ENCODE measurements at regions not wholly inside any gene's neighbourhood (a gene's known extent, or its start where the extent isn't known, plus 50 kb on each side); places are given as distances from the start of the nearest gene placed in this dataset.
"Not testable (repeated sequence)": the region's sequence is repeated elsewhere in the genome, so short reads cannot be mapped to it uniquely, and the experiment has no call there.

GRCh38 chr3:194028434-194029004 lies 107.4 kb upstream of the HES1 start:
- no peak for DNase-seq (ENCODE audit: extremely low spot score)
- no peak overlapping the region for H3K4me3 ChIP-seq (ENCODE audit: low read depth, low read length)
- H3K27ac ChIP-seq (ENCODE audit: low read depth): no peak overlapping the region
- 91% methylated on average over 2 of the region's 2 CpGs for WGBS
- H3K4me1 ChIP-seq (ENCODE audit: insufficient read depth): no peaks in the 10 kb centered on the region
- H3K36me3 ChIP-seq (ENCODE audit: insufficient read depth): no peaks in the 10 kb centered on the region

- no peak for DNase-seq (ENCODE audit: extremely low spot score)
- no peak overlapping the region for H3K4me3 ChIP-seq (ENCODE audit: low read depth, low read length)
- no peaks in the 10 kb centered on the region for H3K4me1 ChIP-seq (ENCODE audit: insufficient read depth)
- no peak overlapping the region for H3K27ac ChIP-seq (ENCODE audit: low read depth)
- no peaks in the 10 kb centered on the region for H3K36me3 ChIP-seq (ENCODE audit: insufficient read depth)
Measured at GRCh38 chr3:194029846-194030245, 106.1 kb upstream of the HES1 start.

GRCh38 chr3:194030372-194030771 lies 105.6 kb upstream of the HES1 start:
- no peak overlapping the region for H3K27ac ChIP-seq (ENCODE audit: low read depth)
- DNase-seq (ENCODE audit: extremely low spot score): no peak
- H3K4me3 ChIP-seq (ENCODE audit: low read depth, low read length): no peak overlapping the region
- 88% methylated on average over 4 of the region's 4 CpGs for WGBS
- H3K4me1 ChIP-seq (ENCODE audit: insufficient read depth): no peaks in the 10 kb centered on the region
- H3K36me3 ChIP-seq (ENCODE audit: insufficient read depth): no peaks in the 10 kb centered on the region

GRCh38 chr3:194031349-194031748 lies 104.6 kb upstream of the HES1 start:
- WGBS: 94% methylated on average over 9 of the region's 9 CpGs
- Histone ChIP-seq H3K4me1 (ENCODE audit: insufficient read depth) (no peaks in the 10 kb centered on the region), H3K36me3 (ENCODE audit: insufficient read depth) (no peaks in the 10 kb centered on the region), H3K27ac (ENCODE audit: low read depth) (no peak overlapping the region), H3K4me3 (ENCODE audit: low read depth, low read length) (no peak overlapping the region)
- DNase-seq (ENCODE audit: extremely low spot score): no peak

- 88% methylated on average over 12 of the region's 12 CpGs for WGBS
- no peaks in the 10 kb centered on the region for H3K4me1 ChIP-seq (ENCODE audit: insufficient read depth)
- H3K36me3 ChIP-seq (ENCODE audit: insufficient read depth): no peaks in the 10 kb centered on the region
- DNase-seq (ENCODE audit: extremely low spot score): no peak
- no peak overlapping the region for H3K4me3 ChIP-seq (ENCODE audit: low read depth, low read length)
- no peak overlapping the region for H3K27ac ChIP-seq (ENCODE audit: low read depth)
Measured at GRCh38 chr3:194031867-194032635, 103.9 kb upstream of the HES1 start.

- Histone ChIP-seq H3K4me3 (ENCODE audit: low read depth, low read length) (no peak overlapping the region), H3K36me3 (ENCODE audit: insufficient read depth) (no peaks in the 10 kb centered on the region), H3K27ac (ENCODE audit: low read depth) (no peak overlapping the region), H3K4me1 (ENCODE audit: insufficient read depth) (no peaks in the 10 kb centered on the region)
- 54% methylated on average over 9 of the region's 9 CpGs for WGBS
- DNase-seq (ENCODE audit: extremely low spot score): no peak
Measured at GRCh38 chr3:194032828-194033435, 103.0 kb upstream of the HES1 start.

- Histone ChIP-seq H3K27ac (ENCODE audit: low read depth) (no peak overlapping the region), H3K4me3 (ENCODE audit: low read depth, low read length) (no peak overlapping the region), H3K36me3 (ENCODE audit: insufficient read depth) (no peaks in the 10 kb centered on the region), H3K4me1 (ENCODE audit: insufficient read depth) (no peaks in the 10 kb centered on the region)
- no peak for DNase-seq (ENCODE audit: extremely low spot score)
- WGBS: 93% methylated on average over 24 of the region's 24 CpGs
Measured at GRCh38 chr3:194034346-194035336, 101.3 kb upstream of the HES1 start.

GRCh38 chr3:194035406-194036138 lies 100.4 kb upstream of the HES1 start:
- Histone ChIP-seq H3K4me1 (ENCODE audit: insufficient read depth) (no peaks in the 10 kb centered on the region), H3K4me3 (ENCODE audit: low read depth, low read length) (no peak overlapping the region), H3K27ac (ENCODE audit: low read depth) (no peak overlapping the region), H3K36me3 (ENCODE audit: insufficient read depth) (no peaks in the 10 kb centered on the region)
- 75% methylated on average over 5 of the region's 5 CpGs for WGBS
- no peak for DNase-seq (ENCODE audit: extremely low spot score)

- Histone ChIP-seq H3K36me3 (ENCODE audit: insufficient read depth) (no peaks in the 10 kb centered on the region), H3K4me1 (ENCODE audit: insufficient read depth) (no peaks in the 10 kb centered on the region), H3K4me3 (ENCODE audit: low read depth, low read length) (no peak overlapping the region), H3K27ac (ENCODE audit: low read depth) (no peak overlapping the region)
- 98% methylated on average over 6 of the region's 6 CpGs for WGBS
- no peak for DNase-seq (ENCODE audit: extremely low spot score)
Measured at GRCh38 chr3:194036842-194037241, 99.1 kb upstream of the HES1 start.

GRCh38 chr3:194038346-194038745 lies 97.6 kb upstream of the HES1 start:
- DNase-seq (ENCODE audit: extremely low spot score); H3K36me3 ChIP-seq (ENCODE audit: insufficient read depth); H3K4me1 ChIP-seq (ENCODE audit: insufficient read depth); H3K4me3 ChIP-seq (ENCODE audit: low read depth, low read length); H3K27ac ChIP-seq (ENCODE audit: low read depth): not testable (repeated sequence)
- 90% methylated on average over 13 of the region's 13 CpGs for WGBS

- H3K4me1 ChIP-seq (ENCODE audit: insufficient read depth): no peaks in the 10 kb centered on the region
- no peaks in the 10 kb centered on the region for H3K36me3 ChIP-seq (ENCODE audit: insufficient read depth)
- no peak overlapping the region for H3K4me3 ChIP-seq (ENCODE audit: low read depth, low read length)
- no peak overlapping the region for H3K27ac ChIP-seq (ENCODE audit: low read depth)
- 95% methylated on average over 5 of the region's 5 CpGs for WGBS
- no peak for DNase-seq (ENCODE audit: extremely low spot score)
Measured at GRCh38 chr3:194038960-194039359, 97.0 kb upstream of the HES1 start.

- Histone ChIP-seq H3K4me3 (ENCODE audit: low read depth, low read length) (no peak overlapping the region), H3K4me1 (ENCODE audit: insufficient read depth) (no peaks in the 10 kb centered on the region), H3K27ac (ENCODE audit: low read depth) (no peak overlapping the region), H3K36me3 (ENCODE audit: insufficient read depth) (no peaks in the 10 kb centered on the region)
- DNase-seq (ENCODE audit: extremely low spot score): no peak
- 68% methylated on average over 15 of the region's 15 CpGs for WGBS
Measured at GRCh38 chr3:194040516-194041273, 95.3 kb upstream of the HES1 start.
